ENCODE measurements at regions not wholly inside any gene's neighbourhood (a gene's known extent, or its start where the extent isn't known, plus 50 kb on each side); places are given as distances from the start of the nearest gene placed in this dataset.

DNA sequence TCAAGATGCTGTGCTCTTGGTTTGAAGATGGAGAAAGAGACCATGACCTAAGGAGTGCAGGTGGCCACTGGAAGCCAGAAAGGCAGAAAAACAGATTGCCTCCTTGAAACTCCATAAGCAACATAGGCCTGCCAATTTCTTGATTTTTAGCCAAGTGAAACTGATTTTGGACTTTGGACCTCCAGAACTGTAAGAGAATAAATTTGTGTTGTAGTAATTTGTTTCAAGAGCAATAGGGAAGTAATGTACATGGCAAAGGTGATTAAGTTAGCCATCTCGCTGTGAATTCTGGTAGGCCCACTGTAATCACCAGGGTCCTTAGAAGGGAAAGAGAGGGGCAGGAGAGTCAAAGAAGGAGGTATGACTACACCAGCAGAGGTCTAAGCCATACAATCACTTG is 238.8 kb downstream of the CNTN3 start:
- no peak for DNase-seq (ENCODE audit: low read depth)
- no peak overlapping the region for H3K4me3 ChIP-seq (ENCODE audit: low read depth, low read length)
- TF ChIP-seq CTCF (IDR thresholded peaks at IDR 0.05; ENCODE audit: insufficient read depth, low read length) = no peak

DNA sequence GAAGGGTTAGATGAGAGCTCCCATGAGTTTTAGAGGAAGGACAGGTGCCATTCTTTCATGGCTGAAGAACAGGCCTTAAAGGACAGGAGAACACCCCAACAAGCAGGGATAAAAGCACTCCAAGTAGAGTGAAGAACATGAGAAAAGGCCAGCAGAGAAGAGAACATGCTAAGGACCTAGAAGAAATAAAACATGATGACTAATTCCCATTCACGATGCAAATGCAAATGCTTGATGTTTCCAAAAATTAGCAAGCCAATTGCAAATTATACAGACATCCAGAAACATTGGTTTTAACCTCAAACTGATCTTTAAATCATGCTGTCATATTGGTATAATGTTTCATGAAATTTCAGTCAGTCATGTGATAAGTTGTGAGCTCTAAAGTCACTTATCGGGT is 241.7 kb downstream of the CNTN3 start:
- DNase-seq (ENCODE audit: low read depth) = no peak

DNA sequence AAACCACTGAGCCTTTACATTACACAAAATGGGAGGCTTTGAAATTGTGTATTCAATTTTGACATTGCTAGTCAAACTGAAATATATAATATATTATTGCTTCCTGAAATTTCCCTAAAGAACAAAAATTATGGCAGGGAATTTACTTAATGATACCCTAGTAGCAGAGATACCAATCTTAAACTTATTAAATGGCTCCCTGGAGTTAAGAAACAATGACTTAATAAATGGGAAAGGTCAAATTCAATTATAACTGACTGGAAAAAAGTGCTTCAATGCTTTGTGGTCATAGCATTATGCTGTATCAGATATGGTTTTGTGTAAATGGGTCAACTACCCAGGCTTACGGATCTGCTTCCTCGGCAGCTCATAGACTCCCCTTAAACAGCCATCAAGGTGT is 244.1 kb downstream of the CNTN3 start:
- no peak overlapping the region for H3K4me3 ChIP-seq (ENCODE audit: low read depth, low read length)
- no peak for TF ChIP-seq CTCF (IDR thresholded peaks at IDR 0.05; ENCODE audit: insufficient read depth, low read length)
- no peak for DNase-seq (ENCODE audit: low read depth)

More for the DNA sequence above, 241.7 kb downstream of the CNTN3 start:
- H3K4me3 ChIP-seq (ENCODE audit: low read depth, low read length) = no peak overlapping the region
- TF ChIP-seq CTCF (IDR thresholded peaks at IDR 0.05; ENCODE audit: insufficient read depth, low read length) = no peak

- DNase-seq (ENCODE audit: low read depth) = no peak
- TF ChIP-seq CTCF (IDR thresholded peaks at IDR 0.05; ENCODE audit: insufficient read depth, low read length) = no peak
- no peak overlapping the region for H3K4me3 ChIP-seq (ENCODE audit: low read depth, low read length)
Observed at GRCh38 chr3:74366331-74366730, 248.1 kb downstream of the CNTN3 start.

- no peak overlapping the region for H3K4me3 ChIP-seq (ENCODE audit: low read depth, low read length)
- no peak for TF ChIP-seq CTCF (IDR thresholded peaks at IDR 0.05; ENCODE audit: insufficient read depth, low read length)
- no peak for DNase-seq (ENCODE audit: low read depth)
Observed at GRCh38 chr3:74363346-74363745, 251.1 kb downstream of the CNTN3 start.

DNA sequence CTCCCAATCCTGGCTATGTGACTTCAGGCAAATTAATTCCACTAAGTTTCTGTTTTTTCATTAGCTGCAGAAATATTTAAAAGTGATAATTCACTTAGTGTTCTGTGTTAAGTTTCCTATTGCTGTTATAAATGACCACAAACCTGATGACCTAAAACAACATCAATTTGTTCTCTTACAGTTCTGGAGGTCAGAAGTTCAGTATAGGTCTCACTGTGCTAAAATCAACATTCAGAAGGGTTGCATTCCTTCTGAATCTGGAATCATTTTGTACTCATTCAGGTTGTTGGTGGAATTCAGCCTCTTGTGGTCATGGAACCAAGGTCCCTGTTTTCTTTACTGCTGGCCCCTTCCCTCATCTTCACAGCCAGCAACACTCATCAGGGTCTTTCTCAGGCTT is 254.1 kb downstream of the CNTN3 start:
- no peak overlapping the region for H3K4me3 ChIP-seq (ENCODE audit: low read depth, low read length)
- TF ChIP-seq CTCF (IDR thresholded peaks at IDR 0.05; ENCODE audit: insufficient read depth, low read length) = no peak
- DNase-seq (ENCODE audit: low read depth) = no peak

DNA sequence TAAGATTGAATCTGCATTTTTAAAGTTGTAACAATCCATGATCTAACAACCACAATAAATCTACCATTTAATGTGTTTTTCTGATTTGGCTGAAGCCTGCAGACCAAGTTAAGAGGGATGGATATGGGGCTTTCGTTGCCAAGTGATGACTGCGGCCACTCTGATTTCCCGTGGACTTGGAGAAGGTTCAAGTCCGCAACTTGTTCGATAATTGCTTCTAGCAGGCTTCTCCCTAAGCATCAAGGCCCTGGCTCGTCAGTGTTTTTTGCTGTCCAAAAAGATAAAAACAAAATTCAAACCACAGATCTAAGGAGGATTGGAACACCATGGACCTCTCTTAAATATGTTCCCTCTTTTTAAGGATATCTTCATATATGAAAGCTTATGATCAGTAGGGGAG is 256.6 kb downstream of the CNTN3 start:
- H3K4me3 ChIP-seq (ENCODE audit: low read depth, low read length) = no peak overlapping the region
- no peak for DNase-seq (ENCODE audit: low read depth)
- TF ChIP-seq CTCF (IDR thresholded peaks at IDR 0.05; ENCODE audit: insufficient read depth, low read length) = no peak
